Fibroblast of mammary gland (primary cell): ENCODE measurements at regions not wholly inside any gene's neighbourhood (a gene's known extent, or its start where the extent isn't known, plus 50 kb on each side); places are given as distances from the start of the nearest gene placed in this dataset.

Experiments
- DNase-seq: peaks from one replicate; pipeline ENCODE4 v3.0.0-alpha.2; 2010; ENCODE audit warnings: low read depth
- H3K4me3 ChIP-seq: 2 replicates; pipeline ENCODE4 v1.5.1; 2011; ENCODE audit warnings: low read depth, mild to moderate bottlenecking, low read length, moderate library complexity; ENCODE audit not compliant: control insufficient read depth
- CTCF ChIP-seq: conservative IDR thresholded peaks from 2 replicates; pipeline ENCODE4 v1.5.1; 2011; ENCODE audit warnings: low read depth, low read length, inconsistent platforms; ENCODE audit not compliant: control insufficient read depth, insufficient read depth

- no peak for TF ChIP-seq CTCF
- DNase-seq, result no peak
- H3K4me3 ChIP-seq, result no peak overlapping the region
Observed at GRCh38 chrX:117215683-117216082, 752.9 kb upstream of the CT83 start.

GRCh38 chrX:117196481-117196880 is 733.7 kb upstream of the CT83 start:
- H3K4me3 ChIP-seq, result no peak overlapping the region
- DNase-seq, result no peak
- TF ChIP-seq CTCF, result no peak

DNA sequence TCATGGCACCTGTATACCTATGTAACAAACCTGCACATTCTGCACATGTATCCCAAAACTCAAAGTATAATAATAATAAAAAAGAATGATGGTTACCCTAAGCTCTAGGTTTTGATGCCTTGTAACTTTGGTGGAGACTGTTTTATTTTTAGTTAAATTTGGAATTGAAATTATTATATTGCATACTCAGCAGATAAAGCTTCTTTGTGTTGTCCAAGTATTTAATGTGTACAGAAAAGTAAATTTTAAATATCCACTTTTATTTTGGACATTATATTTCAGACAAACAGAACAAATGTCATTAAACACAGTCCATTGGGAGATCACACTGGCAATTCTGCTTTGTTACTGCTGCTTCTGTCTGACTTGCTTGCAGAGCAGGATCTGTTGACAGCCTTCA is 684.5 kb upstream of the CT83 start:
- no peak for TF ChIP-seq CTCF
- no peak for DNase-seq
- no peak overlapping the region for H3K4me3 ChIP-seq

DNA sequence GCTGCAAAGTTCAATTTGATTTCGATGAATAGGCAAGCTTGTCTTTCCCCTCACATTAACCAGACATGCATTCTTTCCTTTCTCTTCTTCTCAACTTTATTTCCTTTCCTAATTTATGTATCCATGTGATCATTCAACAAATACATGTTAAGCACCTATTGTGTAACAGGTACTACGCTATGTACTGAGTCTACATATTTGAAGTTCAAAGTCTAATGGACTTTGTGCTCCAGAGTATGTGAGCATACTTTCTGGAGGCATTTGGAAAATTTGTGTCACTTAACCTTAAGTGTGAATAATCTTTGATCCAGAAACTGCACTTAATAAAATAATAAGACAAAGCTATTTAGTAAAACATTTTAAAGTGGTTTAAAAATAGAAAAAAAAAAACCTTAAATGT is 675.3 kb upstream of the CT83 start:
- DNase-seq, result no peak
- no peak overlapping the region for H3K4me3 ChIP-seq
- TF ChIP-seq CTCF, result no peak

DNA sequence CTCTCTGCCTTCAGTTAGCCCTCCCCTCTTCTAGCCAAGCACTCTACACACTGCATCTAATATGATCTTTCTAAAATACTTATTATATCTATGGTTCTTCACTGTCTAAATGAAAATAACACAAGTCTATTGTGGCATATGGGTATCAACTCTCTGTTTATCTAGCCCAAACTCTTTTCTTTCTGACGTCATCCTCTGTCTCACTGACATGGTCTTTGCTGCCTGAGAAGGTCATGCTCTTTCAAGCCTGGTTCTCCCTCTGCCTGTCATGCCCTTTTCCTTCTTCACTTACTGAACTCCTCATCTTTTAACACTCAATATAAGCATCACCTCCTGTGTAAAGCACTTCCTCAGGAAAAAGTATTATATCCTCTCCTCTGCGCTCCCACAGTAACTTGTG is 672.2 kb upstream of the CT83 start:
- H3K4me3 ChIP-seq, result no peak overlapping the region
- no peak for DNase-seq
- TF ChIP-seq CTCF, result no peak

- H3K4me3 ChIP-seq, result no peak overlapping the region
- TF ChIP-seq CTCF, result no peak
- no peak for DNase-seq
Observed at GRCh38 chrX:117120700-117121099, 657.9 kb upstream of the CT83 start.

- DNase-seq, result no peak
- H3K4me3 ChIP-seq, result no peak overlapping the region
- no peak for TF ChIP-seq CTCF
Observed at GRCh38 chrX:117096528-117096927, 633.8 kb upstream of the CT83 start.
